IMR-90 (cell line): ENCODE measurements at regions not wholly inside any gene's neighbourhood (a gene's known extent, or its start where the extent isn't known, plus 50 kb on each side); places are given as distances from the start of the nearest gene placed in this dataset.

Experiments used
- ATAC-seq: fragments of 200-7000 bp; cut with Tn5 transposase; 2 replicates; pipeline ENCODE4 v1.9.1; 2020; ENCODE audit warnings: low read depth, mild to moderate bottlenecking, moderate library complexity
- BruUV-seq: library from RNA; stranded (reverse); fragments of 400-500 nt; replicated peaks from 2 replicates; lab custom pipeline; 2021; lab: Mats Ljungman, UMichigan
- CTCF ChIA-PET: fragments of 300-600 bp; formaldehyde crosslinking; extraction: SDS; loops from one replicate; lab custom pipeline; 2021; ENCODE audit warnings: antibody characterized with exemption; lab: Yijun Ruan, JAX
- POLR2A ChIA-PET: fragments of 300-600 bp; sonication (Branson Sonifier 250); formaldehyde crosslinking; loops from one replicate; lab custom pipeline; 2022; ENCODE audit warnings: antibody characterized with exemption; ENCODE audit not compliant: unreplicated experiment; lab: Charles Lee
- DNase-seq: peaks from one replicate; pipeline ENCODE4 v3.0.0; 2013
- H2AFZ ChIP-seq: replicated peaks from 2 replicates; pipeline ENCODE3; 2013; ENCODE audit warnings: low read length, mild to moderate bottlenecking; ENCODE audit not compliant: poor library complexity
- H2AK5ac ChIP-seq: 2 replicates; pipeline ENCODE4 v1.6.1; 2013; ENCODE audit warnings: low read depth, low read length, inconsistent platforms
- H2AK9ac ChIP-seq: replicated peaks from 2 replicates; pipeline ENCODE3; 2013; ENCODE audit warnings: mild to moderate bottlenecking, low read depth, low read length, moderate library complexity; ENCODE audit not compliant: poor library complexity
- H2BK120ac ChIP-seq: 2 replicates; pipeline ENCODE4 v1.6.1; 2013; ENCODE audit warnings: low read depth, low read length, inconsistent platforms
- H2BK15ac ChIP-seq: 3 replicates; pipeline ENCODE4 v1.6.1; 2013; ENCODE audit warnings: low read depth, low read length, inconsistent platforms
- H2BK20ac ChIP-seq: 2 replicates; pipeline ENCODE4 v1.6.1; 2013; ENCODE audit warnings: low read depth, mild to moderate bottlenecking, inconsistent platforms, low read length, moderate library complexity
- H2BK5ac ChIP-seq: 2 replicates; pipeline ENCODE4 v1.6.1; 2013; ENCODE audit warnings: mild to moderate bottlenecking, low read depth, low read length, inconsistent platforms; ENCODE audit not compliant: poor library complexity, severe bottlenecking
- H3K14ac ChIP-seq: replicated peaks from 2 replicates; pipeline ENCODE4 v1.6.1; 2013; ENCODE audit warnings: low read depth, low read length, inconsistent platforms
- H3K18ac ChIP-seq: 2 replicates; pipeline ENCODE4 v1.6.1; 2013; ENCODE audit warnings: low read depth, low read length, control low read depth
- H3K23ac ChIP-seq: 2 replicates; pipeline ENCODE4 v1.6.1; 2013; ENCODE audit warnings: low read depth, low read length, inconsistent platforms
- H3K27ac ChIP-seq: 2 replicates; pipeline ENCODE4 v1.5.1; 2013; ENCODE audit warnings: mild to moderate bottlenecking, control low read depth, low read length; ENCODE audit not compliant: insufficient read depth
- H3K27me3 ChIP-seq: 2 replicates; pipeline ENCODE4 v1.6.1; 2013; ENCODE audit warnings: low read length; ENCODE audit not compliant: control insufficient read depth, insufficient read depth
- H3K36me3 ChIP-seq: 2 replicates; pipeline ENCODE4 v1.6.1; 2013; ENCODE audit warnings: low read length, mixed read lengths; ENCODE audit not compliant: control insufficient read depth, insufficient read depth
- H3K4ac ChIP-seq: 2 replicates; pipeline ENCODE4 v1.6.1; 2013; ENCODE audit warnings: low read depth, low read length, inconsistent platforms
- H3K4me1 ChIP-seq: 2 replicates; pipeline ENCODE4 v1.6.1; 2013; ENCODE audit warnings: low read length, mixed read lengths; ENCODE audit not compliant: control insufficient read depth, insufficient read depth
- H3K4me2 ChIP-seq: 2 replicates; pipeline ENCODE4 v1.6.1; 2013; ENCODE audit warnings: low read depth, mild to moderate bottlenecking, control low read depth, low read length, moderate library complexity
- H3K4me3 ChIP-seq: 2 replicates; pipeline ENCODE4 v1.5.1; 2013; ENCODE audit warnings: low read depth, mild to moderate bottlenecking, control low read depth, low read length, moderate library complexity; ENCODE audit not compliant: insufficient read depth
- H3K56ac ChIP-seq: 2 replicates; pipeline ENCODE4 v1.6.1; 2013; ENCODE audit warnings: low read length, inconsistent platforms; ENCODE audit not compliant: insufficient read depth; ENCODE audit errors: extremely low read depth
- H3K79me1 ChIP-seq, 2 experiments: 2 replicates each; pipeline ENCODE4 v1.6.1; 2013; ENCODE audit warnings: low read length in 2 of 2, inconsistent platforms in 1 of 2, low read depth in 1 of 2
- H3K9ac ChIP-seq: 2 replicates; pipeline ENCODE4 v1.6.1; 2013; ENCODE audit warnings: low read depth, low read length, control low read depth
- H3K9me1 ChIP-seq: 2 replicates; pipeline ENCODE4 v1.6.1; 2013; ENCODE audit warnings: low read length, inconsistent platforms; ENCODE audit not compliant: insufficient read depth
- H3K9me3 ChIP-seq: 2 replicates; pipeline ENCODE4 v1.6.1; 2013; ENCODE audit warnings: low read length; ENCODE audit not compliant: control insufficient read depth, insufficient read depth
- H4K20me1 ChIP-seq: 2 replicates; pipeline ENCODE4 v1.6.1; 2013; ENCODE audit warnings: low read length, inconsistent platforms; ENCODE audit not compliant: insufficient read depth
- H4K5ac ChIP-seq: 2 replicates; pipeline ENCODE4 v1.6.1; 2013; ENCODE audit warnings: mild to moderate bottlenecking, low read depth, low read length, control low read depth
- H4K8ac ChIP-seq, 2 experiments: 2 replicates each; pipeline ENCODE4 v1.6.1; 2013; ENCODE audit warnings: low read depth in 2 of 2, low read length in 2 of 2, control low read depth in 1 of 2, inconsistent platforms in 1 of 2
- H4K91ac ChIP-seq: 2 replicates; pipeline ENCODE4 v1.6.1; 2013; ENCODE audit warnings: low read depth, low read length, inconsistent platforms; ENCODE audit not compliant: insufficient read depth
- BHLHE40 ChIP-seq: fragments of 150-350 bp; IDR thresholded peaks from 2 replicates; pipeline ENCODE4 v1.6.1; 2016; ENCODE audit warnings: mild to moderate bottlenecking, low read depth, low read length
- MAZ ChIP-seq: IDR thresholded peaks from 2 replicates; pipeline ENCODE4 v1.6.1; 2012; ENCODE audit warnings: low read depth, mild to moderate bottlenecking, low read length, improper control_type of control experiment, moderate library complexity, borderline replicate concordance
- MXI1 ChIP-seq: IDR thresholded peaks from 2 replicates; pipeline ENCODE4 v1.6.1; 2012; ENCODE audit warnings: low read depth, mild to moderate bottlenecking, low read length, moderate library complexity, borderline replicate concordance
- NFE2L2 ChIP-seq: fragments of 150-350 bp; IDR thresholded peaks from 2 replicates; pipeline ENCODE4 v1.6.1; 2016; ENCODE audit warnings: low read depth, mild to moderate bottlenecking, low read length
- POLR2A ChIP-seq: IDR thresholded peaks from 2 replicates; pipeline ENCODE4 v1.6.1; 2012; ENCODE audit warnings: mild to moderate bottlenecking, low read depth, low read length
- RCOR1 ChIP-seq: IDR thresholded peaks from 2 replicates; pipeline ENCODE4 v1.6.1; 2012; ENCODE audit warnings: mild to moderate bottlenecking, low read length, improper control_type of control experiment; ENCODE audit not compliant: insufficient replicate concordance
- WGBS, 2 experiments: methylation state at CpG; one replicate each; pipeline versions ENCODE4 v1.1.5 to v1.1.7; 2013; ENCODE audit warnings: missing lambda C conversion rate in 2 of 2; ENCODE audit not compliant: insufficient read length in 1 of 2; ENCODE audit errors: extremely low coverage in 2 of 2; 5-methylcytosine and 5-hydroxymethylcytosine counted together
- dilution Hi-C: fragments of 300-500 bp; cut with HindIII; formaldehyde crosslinking; loops from one replicate; pipeline ENCODE4 v1.14.3; 2018; ENCODE audit warnings: low sequenced_read_pairs; ENCODE audit not compliant: unreplicated experiment
- in situ Hi-C: fragments of 300-500 bp; cut with MboI; formaldehyde crosslinking; loops from 3 replicates; pipeline ENCODE4 v1.14.3; 2019; ENCODE audit warnings: low sequenced_read_pairs, inconsistent platforms, mixed read lengths
- intact Hi-C: fragments of 100-400 bp; cut with micrococcal nuclease; formaldehyde crosslinking; loops from 2 replicates; pipeline ENCODE4 v1.10.0; 2022

- intact Hi-C loops, result loop anchor here (5.0 to 10.0 kb wide), 8 partner anchors 88 to 1503 kb away; partner anchors contain the start of gene PTBP2
- WGBS, 2 experiments, result no CpG with 5 or more reads among the region's 1 CpG
Measured at GRCh38 chr1:96964761-96965160, 243.2 kb downstream of the PTBP2 start.

More at GRCh38 chr1:96964761-96965160, 243.2 kb downstream of the PTBP2 start:
- Histone ChIP-seq H4K5ac (no peak overlapping the region), H4K91ac (no peak overlapping the region), H2BK20ac (no peak overlapping the region), H3K23ac (no peak overlapping the region), H3K4me1 (peaks cover 4% of the 10 kb centered on the region), H3K4me2 (no peak overlapping the region), H3K27ac (no peak overlapping the region), H3K79me1 (no peaks in the 10 kb centered on the region), H3K56ac (no peak overlapping the region), H2BK120ac (no peak overlapping the region), H3K27me3 (no peaks in the 10 kb centered on the region), H3K14ac (no peak overlapping the region), H3K4ac (no peak overlapping the region), H2BK5ac (no peak overlapping the region), H3K4me3 (no peak overlapping the region), H2AFZ (no peak overlapping the region), H4K8ac (no peak overlapping the region), H3K36me3 (no peaks in the 10 kb centered on the region), H3K9me3 (no peaks in the 10 kb centered on the region), H3K9me1 (no peaks in the 10 kb centered on the region), H2AK9ac (no peak overlapping the region), H4K20me1 (no peaks in the 10 kb centered on the region), H3K9ac (no peak overlapping the region), H2BK15ac (no peak overlapping the region), H3K18ac (no peak overlapping the region), H2AK5ac (no peak overlapping the region)
- BruUV-seq, result no TSS peak
- ChIA-PET POLR2A (no interaction called here), CTCF (interaction anchor here (0.7 to 1.5 kb wide), 6 partner anchors 69 to 1503 kb away, joined by 3 to 6 read pairs (median 4); no protein-coding TSS in a partner anchor)
- in situ Hi-C loops (loop anchor here (10.0 to 25.0 kb wide), 3 partner anchors 823 to 1500 kb away; no protein-coding TSS in a partner anchor), dilution Hi-C loops (no loop called here)
- no peak for ATAC-seq
- DNase-seq, result no peak
- TF ChIP-seq POLR2A, result no peak
- no peak for TF ChIP-seq MXI1
- no peak for TF ChIP-seq NFE2L2
- no peak for TF ChIP-seq MAZ
- TF ChIP-seq RCOR1, result no peak
- no peak for TF ChIP-seq BHLHE40
